Breast epithelium (tissue), 3 donors: ENCODE measurements at regions not wholly inside any gene's neighbourhood (a gene's known extent, or its start where the extent isn't known, plus 50 kb on each side); places are given as distances from the start of the nearest gene placed in this dataset.

Source experiments
- POLR2A ChIP-seq: fragments of 450-650 bp; IDR thresholded peaks from one replicate; pipeline ENCODE4 v1.6.1; 2016; ENCODE audit warnings: antibody characterized with exemption, mild to moderate bottlenecking, moderate library complexity
- POLR2AphosphoS5 ChIP-seq, 3 donors: sonication (generic); formaldehyde crosslinking; IDR thresholded peaks; one replicate each; pipeline ENCODE4 v1.6.1; 2017; ENCODE audit warnings: antibody characterized with exemption in 3 of 3
- TF ChIP-seq, protein P1 (sequence below), 3 donors: fragments of 450-650 bp; IDR thresholded peaks; one replicate each; pipeline ENCODE4 v1.5.1; 2016 to 2017; ENCODE audit warnings: antibody characterized with exemption in 3 of 3, mild to moderate bottlenecking in 3 of 3, moderate library complexity in 3 of 3

DNA sequence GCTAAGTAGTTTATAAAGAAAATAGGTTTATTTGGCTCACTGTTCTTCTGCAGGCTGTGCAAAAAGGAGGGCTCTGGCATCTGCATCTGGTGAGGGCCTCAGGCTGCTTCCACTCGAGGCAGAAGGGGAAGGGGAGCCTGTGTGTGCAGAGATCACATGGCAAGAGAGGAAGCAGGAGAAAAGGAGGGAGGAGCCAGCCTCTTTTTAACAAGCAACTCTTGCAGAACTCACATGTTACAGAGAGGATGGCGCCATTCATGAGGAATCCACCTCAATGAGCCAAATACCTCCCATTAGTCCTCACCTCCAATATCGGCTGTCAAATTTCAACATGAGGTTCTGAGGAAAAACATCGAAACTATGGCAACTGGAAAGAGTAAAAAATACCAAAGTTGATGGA is 666.6 kb upstream of the SLC35B3 start:
- TF ChIP-seq POLR2A (no peak), POLR2AphosphoS5 (IDR thresholded peaks at IDR 0.05) (no peak)
- TF ChIP-seq, protein P1, sequence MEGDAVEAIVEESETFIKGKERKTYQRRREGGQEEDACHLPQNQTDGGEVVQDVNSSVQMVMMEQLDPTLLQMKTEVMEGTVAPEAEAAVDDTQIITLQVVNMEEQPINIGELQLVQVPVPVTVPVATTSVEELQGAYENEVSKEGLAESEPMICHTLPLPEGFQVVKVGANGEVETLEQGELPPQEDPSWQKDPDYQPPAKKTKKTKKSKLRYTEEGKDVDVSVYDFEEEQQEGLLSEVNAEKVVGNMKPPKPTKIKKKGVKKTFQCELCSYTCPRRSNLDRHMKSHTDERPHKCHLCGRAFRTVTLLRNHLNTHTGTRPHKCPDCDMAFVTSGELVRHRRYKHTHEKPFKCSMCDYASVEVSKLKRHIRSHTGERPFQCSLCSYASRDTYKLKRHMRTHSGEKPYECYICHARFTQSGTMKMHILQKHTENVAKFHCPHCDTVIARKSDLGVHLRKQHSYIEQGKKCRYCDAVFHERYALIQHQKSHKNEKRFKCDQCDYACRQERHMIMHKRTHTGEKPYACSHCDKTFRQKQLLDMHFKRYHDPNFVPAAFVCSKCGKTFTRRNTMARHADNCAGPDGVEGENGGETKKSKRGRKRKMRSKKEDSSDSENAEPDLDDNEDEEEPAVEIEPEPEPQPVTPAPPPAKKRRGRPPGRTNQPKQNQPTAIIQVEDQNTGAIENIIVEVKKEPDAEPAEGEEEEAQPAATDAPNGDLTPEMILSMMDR (IDR thresholded peaks at IDR 0.05), result no peak
